HFFc6 (cell line): ENCODE measurements at regions not wholly inside any gene's neighbourhood (a gene's known extent, or its start where the extent isn't known, plus 50 kb on each side); places are given as distances from the start of the nearest gene placed in this dataset.

Experiments
- DNase-seq: peaks from one replicate; pipeline ENCODE4 v3.0.0-alpha.2; 2018
- H3K27ac Mint-ChIP-seq: 2 replicates; pipeline ENCODE4 v1.8.0; 2020; ENCODE audit warnings: mild to moderate bottlenecking, mixed read lengths
- H3K27me3 Mint-ChIP-seq: 2 replicates; pipeline ENCODE4 v1.8.0; 2021; ENCODE audit warnings: mild to moderate bottlenecking, moderate library complexity, mixed read lengths; ENCODE audit not compliant: insufficient read depth
- H3K36me3 Mint-ChIP-seq: 2 replicates; pipeline ENCODE4 v1.8.0; 2021; ENCODE audit warnings: low read depth, mixed read lengths
- H3K4me1 Mint-ChIP-seq: 2 replicates; pipeline ENCODE4 v1.8.0; 2020; ENCODE audit warnings: low read depth, mixed read lengths
- H3K4me3 Mint-ChIP-seq: 2 replicates; pipeline ENCODE4 v1.8.0; 2020; ENCODE audit warnings: mild to moderate bottlenecking, moderate library complexity, mixed read lengths
- H3K9me3 Mint-ChIP-seq: 2 replicates; pipeline ENCODE4 v1.8.0; 2020; ENCODE audit warnings: mild to moderate bottlenecking, mixed read lengths
- CTCF ChIP-seq: fragments of 200-600 bp; sonication (generic); IDR thresholded peaks from 2 replicates; pipeline ENCODE4 v1.5.0; 2021; ENCODE audit warnings: antibody characterized with exemption, mild to moderate bottlenecking

- Mint-ChIP-seq H3K27me3 (no peaks in the 10 kb centered on the region; the same call in 1 of the 2 replicates), H3K9me3 (peaks cover 55% of the 10 kb centered on the region), H3K27ac (no peak overlapping the region), H3K4me3 (no peak overlapping the region), H3K4me1 (no peaks in the 10 kb centered on the region), H3K36me3 (no peaks in the 10 kb centered on the region)
- no peak for TF ChIP-seq CTCF
- no peak for DNase-seq
Observed at GRCh38 chr6:147674099-147674498, 165.6 kb downstream of the SAMD5 start.

GRCh38 chr6:147674794-147675193 lies 166.3 kb downstream of the SAMD5 start:
- peaks cover 50% of the 10 kb centered on the region for H3K9me3 Mint-ChIP-seq
- no peak for DNase-seq
- H3K27ac Mint-ChIP-seq = no peak overlapping the region
- no peak overlapping the region for H3K4me3 Mint-ChIP-seq
- TF ChIP-seq CTCF = no peak
- no peaks in the 10 kb centered on the region; the same call in 1 of the 2 replicates for H3K27me3 Mint-ChIP-seq
- H3K4me1 Mint-ChIP-seq = no peaks in the 10 kb centered on the region
- no peaks in the 10 kb centered on the region for H3K36me3 Mint-ChIP-seq

- no peak for DNase-seq
- peaks cover 50% of the 10 kb centered on the region for H3K9me3 Mint-ChIP-seq
- no peak for TF ChIP-seq CTCF
- H3K4me1 Mint-ChIP-seq = no peaks in the 10 kb centered on the region
- no peak overlapping the region for H3K4me3 Mint-ChIP-seq
- H3K36me3 Mint-ChIP-seq = no peaks in the 10 kb centered on the region
- H3K27me3 Mint-ChIP-seq = no peaks in the 10 kb centered on the region; the same call in 1 of the 2 replicates
- no peak overlapping the region for H3K27ac Mint-ChIP-seq
Observed at GRCh38 chr6:147675281-147675680, 166.8 kb downstream of the SAMD5 start.

- Mint-ChIP-seq H3K4me1 (no peaks in the 10 kb centered on the region), H3K36me3 (no peaks in the 10 kb centered on the region), H3K9me3 (peaks cover 40% of the 10 kb centered on the region), H3K27me3 (no peaks in the 10 kb centered on the region; the same call in 1 of the 2 replicates), H3K27ac (no peak overlapping the region), H3K4me3 (no peak overlapping the region)
- TF ChIP-seq CTCF = no peak
- no peak for DNase-seq
Observed at GRCh38 chr6:147676495-147677199, 168.2 kb downstream of the SAMD5 start.

- Mint-ChIP-seq H3K27me3 (no peaks in the 10 kb centered on the region; the same call in 1 of the 2 replicates), H3K9me3 (peaks cover 45% of the 10 kb centered on the region), H3K4me1 (no peaks in the 10 kb centered on the region), H3K36me3 (no peaks in the 10 kb centered on the region), H3K4me3 (no peak overlapping the region), H3K27ac (no peak overlapping the region)
- DNase-seq = no peak
- no peak for TF ChIP-seq CTCF
Observed at GRCh38 chr6:147677647-147678046, 169.2 kb downstream of the SAMD5 start.
